K562 (cell line): ENCODE measurements at regions not wholly inside any gene's neighbourhood (a gene's known extent, or its start where the extent isn't known, plus 50 kb on each side); places are given as distances from the start of the nearest gene placed in this dataset.
"Not testable (repeated sequence)": the region's sequence is repeated elsewhere in the genome, so short reads cannot be mapped to it uniquely, and the experiment has no call there.

Experiments used
- ATAC-seq: fragments of 200-7000 bp; cut with Tn5 transposase; 3 replicates; pipeline ENCODE4 v1.9.1; 2020; ENCODE audit warnings: moderate library complexity
- BruUV-seq: library from RNA; stranded (reverse); fragments of 400-500 nt; replicated peaks from 2 replicates; lab custom pipeline; 2021; lab: Mats Ljungman, UMichigan
- CTCF ChIA-PET: fragments of 300-600 bp; formaldehyde crosslinking; extraction: SDS; loops from one replicate; lab custom pipeline; 2021; ENCODE audit warnings: low intra/inter-chr PET ratio; lab: Yijun Ruan, JAX
- POLR2A ChIA-PET: fragments of 300-600, 350-650 bp; sonication (Branson Sonifier 250); formaldehyde crosslinking; extraction: SDS; loops from one replicate; lab custom pipeline; 2021; ENCODE audit warnings: antibody characterized with exemption, inconsistent platforms; lab: Yijun Ruan, JAX
- DNase-seq, 4 experiments: peaks; one replicate each; pipeline versions ENCODE4 v3.0.0 to v3.0.0-alpha.2; 2011 to 2018; ENCODE audit warnings: low spot score in 3 of 4, mixed read lengths in 3 of 4; ENCODE audit errors: extremely low read depth in 1 of 4
- FAIRE-seq: peaks from 2 replicates; lab custom pipeline; 2011; peaks lifted over from hg19 to GRCh38; lab: Jason Lieb, UNC
- H2AFZ ChIP-seq: 2 replicates; pipeline ENCODE4 v1.6.0; 2011; ENCODE audit warnings: low read depth, low read length, control low read depth, inconsistent platforms
- H3K27ac ChIP-seq: fragments of 200-600 bp; 3 replicates; pipeline ENCODE4 v1.8.0; 2011; ENCODE audit warnings: low read depth, mild to moderate bottlenecking, control low read depth, inconsistent platforms, low read length, moderate library complexity, mixed read lengths; ENCODE audit errors: extremely low read depth
- H3K27me3 ChIP-seq, 2 experiments: fragments of 300-600 bp in 1 of 2; 2 replicates in 1 of 2; 3 replicates in 1 of 2; pipeline versions ENCODE4 v1.6.0 to v1.8.0; 2011; ENCODE audit warnings: inconsistent platforms in 2 of 2, low read length in 2 of 2, mild to moderate bottlenecking in 1 of 2, mixed read lengths in 1 of 2, moderate library complexity in 1 of 2; ENCODE audit not compliant: control insufficient read depth in 2 of 2, insufficient read depth in 2 of 2
- H3K36me3 ChIP-seq: fragments of 300-600 bp; 3 replicates; pipeline ENCODE4 v1.8.0; 2011; ENCODE audit warnings: mild to moderate bottlenecking, low read length, inconsistent platforms; ENCODE audit not compliant: control insufficient read depth, insufficient read depth
- H3K4me1 ChIP-seq, 2 experiments: fragments of 200-600 bp in 1 of 2; replicated peaks in 1 of 2; 2 replicates in 1 of 2; 3 replicates in 1 of 2; pipeline versions ENCODE4 v1.5.1 to v1.8.0; 2011; ENCODE audit warnings: inconsistent platforms in 2 of 2, low read length in 2 of 2, mild to moderate bottlenecking in 1 of 2, mixed read lengths in 1 of 2, moderate library complexity in 1 of 2; ENCODE audit not compliant: control insufficient read depth in 2 of 2, insufficient read depth in 2 of 2
- H3K4me2 ChIP-seq: 2 replicates; pipeline ENCODE4 v1.6.1; 2011; ENCODE audit warnings: low read length, control low read depth, inconsistent platforms, mixed read lengths; ENCODE audit not compliant: insufficient read depth
- H3K4me3 ChIP-seq: fragments of 200-600 bp; sonication (generic), shearing (Covaris generic); 2 replicates; pipeline ENCODE4 v1.5.1; 2016; ENCODE audit warnings: control low read depth, inconsistent platforms
- H3K79me2 ChIP-seq: fragments of 200-600 bp; 3 replicates; pipeline ENCODE4 v1.8.0; 2011; ENCODE audit warnings: low read length, inconsistent platforms; ENCODE audit not compliant: control insufficient read depth, insufficient read depth
- H3K9ac ChIP-seq, 2 experiments: 2 replicates each; pipeline versions ENCODE4 v1.6.0 to v1.6.1; 2011; ENCODE audit warnings: low read depth in 2 of 2, low read length in 2 of 2, control low read depth in 1 of 2, inconsistent platforms in 1 of 2, mild to moderate bottlenecking in 1 of 2, mixed read lengths in 1 of 2; ENCODE audit not compliant: insufficient read depth in 1 of 2
- H3K9me1 ChIP-seq: one replicate; pipeline ENCODE4 v1.6.0; 2011; ENCODE audit warnings: inconsistent platforms, mild to moderate bottlenecking, low read length, moderate library complexity; ENCODE audit not compliant: control insufficient read depth, insufficient read depth
- H3K9me3 ChIP-seq: replicated peaks from 2 replicates; pipeline ENCODE4 v1.5.1; 2011; ENCODE audit warnings: low read depth, low read length, inconsistent platforms; ENCODE audit not compliant: control insufficient read depth, insufficient read depth
- H4K20me1 ChIP-seq: replicated peaks from 2 replicates; pipeline ENCODE4 v1.6.1; 2011; ENCODE audit warnings: low read length, inconsistent platforms, mixed read lengths; ENCODE audit not compliant: control insufficient read depth, insufficient read depth
- TAF1 ChIP-seq: IDR thresholded peaks from 2 replicates; pipeline ENCODE4 v1.6.1; 2011; ENCODE audit warnings: mild to moderate bottlenecking, low read length, moderate library complexity; ENCODE audit not compliant: insufficient read depth, control insufficient read depth, severe bottlenecking; ENCODE audit errors: extremely low read depth
- TGIF2 ChIP-seq: sonication (generic); formaldehyde crosslinking; IDR thresholded peaks from 2 replicates; pipeline ENCODE4 v1.8.1; 2022; ENCODE audit warnings: mild to moderate bottlenecking, missing genetic modification reagents, moderate library complexity
- ZNF143 ChIP-seq: sonication (generic); formaldehyde crosslinking; IDR thresholded peaks from 2 replicates; pipeline ENCODE4 v1.9.0; 2022; ENCODE audit warnings: mild to moderate bottlenecking, missing genetic modification reagents
- ZNF384 ChIP-seq: IDR thresholded peaks from 2 replicates; pipeline ENCODE4 v1.6.1; 2012; ENCODE audit warnings: low read depth, low read length, improper control_type of control experiment
- WGBS: fragments of 100-300 bp; shearing (Covaris generic); methylation state at CpG from one replicate; pipeline ENCODE4 v1.1.6; 2016; ENCODE audit warnings: low coverage, mixed read lengths; ENCODE audit not compliant: insufficient coverage; ENCODE audit errors: missing lambda C conversion rate; 5-methylcytosine and 5-hydroxymethylcytosine counted together
- in situ Hi-C: fragments of 300-500 bp; cut with MboI; formaldehyde crosslinking; loops from 4 replicates; pipeline ENCODE4 v1.15.0; 2018; ENCODE audit warnings: inconsistent platforms, mixed read lengths
- intact Hi-C: fragments of 100-400 bp; cut with micrococcal nuclease; formaldehyde crosslinking; loops from 2 replicates; pipeline ENCODE4 v1.14.2; 2022
- TF ChIP-seq, protein P1 (sequence below): sonication (generic); formaldehyde crosslinking; IDR thresholded peaks from 2 replicates; pipeline ENCODE4 v1.8.1; 2023; ENCODE audit warnings: mild to moderate bottlenecking, missing genetic modification reagents, moderate library complexity

DNA sequence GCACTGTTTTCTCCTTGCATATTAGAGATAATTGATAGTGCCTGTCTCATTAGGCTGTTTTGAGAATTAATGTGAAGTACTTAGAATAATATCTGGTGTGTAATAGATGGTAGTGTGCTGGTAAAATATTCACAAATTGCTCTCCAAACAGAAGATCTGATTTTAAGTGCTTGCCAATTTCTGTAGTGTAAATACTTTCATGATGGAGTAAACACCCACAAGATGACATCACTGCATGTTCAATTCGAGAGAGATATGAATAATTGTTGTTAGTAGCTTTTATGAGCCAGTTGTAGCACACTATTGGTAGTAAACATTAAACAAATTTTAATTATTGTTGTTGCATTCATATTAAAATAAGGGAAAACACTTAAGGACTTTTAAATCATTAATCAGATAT is 392.3 kb upstream of the RIOK2 start:
- TF ChIP-seq, protein P1, sequence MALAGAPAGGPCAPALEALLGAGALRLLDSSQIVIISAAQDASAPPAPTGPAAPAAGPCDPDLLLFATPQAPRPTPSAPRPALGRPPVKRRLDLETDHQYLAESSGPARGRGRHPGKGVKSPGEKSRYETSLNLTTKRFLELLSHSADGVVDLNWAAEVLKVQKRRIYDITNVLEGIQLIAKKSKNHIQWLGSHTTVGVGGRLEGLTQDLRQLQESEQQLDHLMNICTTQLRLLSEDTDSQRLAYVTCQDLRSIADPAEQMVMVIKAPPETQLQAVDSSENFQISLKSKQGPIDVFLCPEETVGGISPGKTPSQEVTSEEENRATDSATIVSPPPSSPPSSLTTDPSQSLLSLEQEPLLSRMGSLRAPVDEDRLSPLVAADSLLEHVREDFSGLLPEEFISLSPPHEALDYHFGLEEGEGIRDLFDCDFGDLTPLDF (CRISPR knock-in tag), result no peak
- TF ChIP-seq ZNF143 (CRISPR knock-in tag) (no peak), TAF1 (no peak)
- TF ChIP-seq, all 486 proteins: peak for 0
- in situ Hi-C loops, result no loop called here
- no peak overlapping the region for H3K9ac ChIP-seq
- no peaks in the 10 kb centered on the region for H3K27me3 ChIP-seq
- H3K4me1 ChIP-seq, result no peaks in the 10 kb centered on the region
- no peak overlapping the region for H3K4me2 ChIP-seq
- H3K27ac ChIP-seq, result no peak overlapping the region
- no peaks in the 10 kb centered on the region for H4K20me1 ChIP-seq
- H3K79me2 ChIP-seq, result no peaks in the 10 kb centered on the region
- 5% methylated on average over 1 of the region's 1 CpG for WGBS
- no TSS peak for BruUV-seq
- H3K9me3 ChIP-seq, result no peaks in the 10 kb centered on the region
- H2AFZ ChIP-seq, result no peak overlapping the region
- ChIA-PET CTCF (no interaction called here), POLR2A (no interaction called here)
- DNase-seq (no peak), FAIRE-seq (no peak), ATAC-seq (no peak)
- H3K36me3 ChIP-seq, result no peaks in the 10 kb centered on the region
- H3K9me1 ChIP-seq, result no peaks in the 10 kb centered on the region
- intact Hi-C loops, result no loop called here
- no peak overlapping the region for H3K4me3 ChIP-seq

- no peak overlapping the region for H2AFZ ChIP-seq
- intact Hi-C loops, result no loop called here
- TF ChIP-seq TGIF2 (no peak), ZNF384 (no peak)
- ChIA-PET POLR2A (no interaction called here), CTCF (no interaction called here)
- no peak overlapping the region for H3K4me2 ChIP-seq
- no peaks in the 10 kb centered on the region for H3K79me2 ChIP-seq
- 0% methylated on average over 2 of the region's 2 CpGs for WGBS
- ATAC-seq, result no peak
- no peak for FAIRE-seq
- H3K27ac ChIP-seq, result no peak overlapping the region
- no peaks in the 10 kb centered on the region for H3K9me1 ChIP-seq
- no peak for DNase-seq
- no TSS peak for BruUV-seq
- H3K9me3 ChIP-seq, result no peaks in the 10 kb centered on the region
- no peaks in the 10 kb centered on the region for H4K20me1 ChIP-seq
- H3K27me3 ChIP-seq, result no peaks in the 10 kb centered on the region
- no peak overlapping the region for H3K4me3 ChIP-seq
- no peak overlapping the region for H3K9ac ChIP-seq
- no peaks in the 10 kb centered on the region for H3K4me1 ChIP-seq
- in situ Hi-C loops, result no loop called here
- H3K36me3 ChIP-seq, result no peaks in the 10 kb centered on the region
Observed at GRCh38 chr5:97576956-97577355, 393.9 kb upstream of the RIOK2 start.

DNA sequence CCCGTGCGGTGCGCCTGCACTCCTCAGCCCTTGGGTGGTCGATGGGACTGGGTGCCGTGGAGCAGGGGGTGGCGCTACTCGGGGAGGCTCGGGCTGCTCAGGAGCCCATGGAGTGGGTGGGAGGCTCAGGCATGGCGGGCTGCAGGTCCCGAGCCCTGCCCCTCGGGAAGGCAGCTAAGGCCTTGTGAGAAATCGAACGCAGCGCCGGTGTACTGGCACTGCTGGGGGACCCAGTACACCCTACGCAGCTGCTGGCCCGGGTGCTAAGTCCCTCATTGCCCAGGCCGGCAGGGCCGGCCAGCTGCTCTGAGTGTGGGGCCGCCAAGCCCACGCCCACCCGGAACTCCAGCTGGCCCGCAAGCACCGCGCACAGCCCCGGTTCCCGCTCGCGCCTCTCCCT is 396.9 kb upstream of the RIOK2 start:
- BruUV-seq, in situ Hi-C loops, POLR2A ChIA-PET, H3K4me3 ChIP-seq, H3K9me3 ChIP-seq, H3K27me3 ChIP-seq, ATAC-seq, intact Hi-C loops, H3K9me1 ChIP-seq, CTCF ChIA-PET, H3K9ac ChIP-seq, H3K36me3 ChIP-seq, H3K79me2 ChIP-seq, H3K4me2 ChIP-seq, H4K20me1 ChIP-seq, FAIRE-seq, H2AFZ ChIP-seq, DNase-seq, H3K4me1 ChIP-seq, H3K27ac ChIP-seq: not testable (repeated sequence)
- 2% methylated on average over 18 of the region's 29 CpGs for WGBS
